ENCODE measurements at regions not wholly inside any gene's neighbourhood (a gene's known extent, or its start where the extent isn't known, plus 50 kb on each side); places are given as distances from the start of the nearest gene placed in this dataset.

DNA sequence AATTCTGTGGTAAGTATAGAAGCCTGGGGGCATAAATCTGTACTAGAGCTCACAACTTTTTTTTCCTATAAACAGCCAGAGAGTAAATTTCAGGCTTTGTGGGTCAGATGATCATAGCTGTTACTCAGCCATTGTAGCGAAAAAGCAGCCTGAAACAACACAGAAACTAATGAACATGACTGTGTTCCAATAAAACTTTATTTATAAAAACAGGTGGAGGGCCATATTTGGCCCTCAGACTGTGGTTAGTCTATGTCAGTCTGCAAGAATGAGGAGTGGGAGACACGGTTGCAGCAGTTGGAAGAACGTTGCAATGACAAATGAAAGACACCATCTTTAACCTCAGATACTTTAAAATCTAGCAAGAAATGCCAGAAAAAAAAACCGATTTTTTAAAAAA is 389.6 kb upstream of the PRKCQ start:
- TF ChIP-seq, protein P1, sequence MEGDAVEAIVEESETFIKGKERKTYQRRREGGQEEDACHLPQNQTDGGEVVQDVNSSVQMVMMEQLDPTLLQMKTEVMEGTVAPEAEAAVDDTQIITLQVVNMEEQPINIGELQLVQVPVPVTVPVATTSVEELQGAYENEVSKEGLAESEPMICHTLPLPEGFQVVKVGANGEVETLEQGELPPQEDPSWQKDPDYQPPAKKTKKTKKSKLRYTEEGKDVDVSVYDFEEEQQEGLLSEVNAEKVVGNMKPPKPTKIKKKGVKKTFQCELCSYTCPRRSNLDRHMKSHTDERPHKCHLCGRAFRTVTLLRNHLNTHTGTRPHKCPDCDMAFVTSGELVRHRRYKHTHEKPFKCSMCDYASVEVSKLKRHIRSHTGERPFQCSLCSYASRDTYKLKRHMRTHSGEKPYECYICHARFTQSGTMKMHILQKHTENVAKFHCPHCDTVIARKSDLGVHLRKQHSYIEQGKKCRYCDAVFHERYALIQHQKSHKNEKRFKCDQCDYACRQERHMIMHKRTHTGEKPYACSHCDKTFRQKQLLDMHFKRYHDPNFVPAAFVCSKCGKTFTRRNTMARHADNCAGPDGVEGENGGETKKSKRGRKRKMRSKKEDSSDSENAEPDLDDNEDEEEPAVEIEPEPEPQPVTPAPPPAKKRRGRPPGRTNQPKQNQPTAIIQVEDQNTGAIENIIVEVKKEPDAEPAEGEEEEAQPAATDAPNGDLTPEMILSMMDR (IDR thresholded peaks at IDR 0.05) = no peak
- TF ChIP-seq EP300 (IDR thresholded peaks at IDR 0.05) = no peak
- no peak for TF ChIP-seq POLR2A (IDR thresholded peaks at IDR 0.05)
